Cardiac septum (tissue), 1 donor: ENCODE measurements at regions not wholly inside any gene's neighbourhood (a gene's known extent, or its start where the extent isn't known, plus 50 kb on each side); places are given as distances from the start of the nearest gene placed in this dataset.
"Not testable (repeated sequence)": the region's sequence is repeated elsewhere in the genome, so short reads cannot be mapped to it uniquely, and the experiment has no call there.

Experiments
- DNase-seq: peaks from one replicate; pipeline ENCODE4 v3.0.0-alpha.2; 2020; ENCODE audit warnings: low spot score
- intact Hi-C: fragments of 100-400 bp; cut with DNase I; formaldehyde crosslinking; loops from one replicate; pipeline ENCODE4 v1.14.0; 2022
- donor health status: DM: no; HTN: no; CAD: no.

- intact Hi-C loops, result no loop called here
Observed at GRCh38 chrX:42385730-42386129, 392.2 kb downstream of the PPP1R2C start.

DNA sequence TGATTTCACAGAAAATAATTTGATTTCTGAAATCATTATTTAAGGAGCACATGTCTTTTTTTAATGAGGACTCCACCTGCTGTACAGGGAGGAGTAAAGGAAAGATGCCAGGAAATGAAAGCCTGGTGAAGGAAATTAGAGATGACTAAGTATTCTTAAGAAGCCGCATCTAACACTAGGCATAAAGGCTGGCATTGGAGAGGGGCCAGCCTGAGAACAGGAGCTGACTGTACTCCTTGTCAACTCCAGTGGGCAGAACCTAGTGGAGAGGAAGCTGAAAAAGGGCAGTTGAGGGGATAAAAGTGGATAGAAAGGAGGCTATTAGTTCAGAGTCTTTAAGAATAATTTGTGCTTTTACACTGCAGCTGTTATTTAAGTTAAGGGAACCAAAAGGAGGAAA lies 393.0 kb downstream of the PPP1R2C start:
- DNase-seq, result no peak
- intact Hi-C loops, result no loop called here

More at GRCh38 chrX:42385730-42386129, 392.2 kb downstream of the PPP1R2C start:
- DNase-seq, result no peak

GRCh38 chrX:42378857-42379256 lies 399.1 kb downstream of the PPP1R2C start:
- intact Hi-C loops, result no loop called here
- no peak for DNase-seq

GRCh38 chrX:42375086-42375485 lies 402.9 kb downstream of the PPP1R2C start:
- no peak for DNase-seq
- intact Hi-C loops, result no loop called here

GRCh38 chrX:42366181-42366580 lies 411.8 kb downstream of the PPP1R2C start:
- DNase-seq, result no peak
- intact Hi-C loops, result no loop called here

DNA sequence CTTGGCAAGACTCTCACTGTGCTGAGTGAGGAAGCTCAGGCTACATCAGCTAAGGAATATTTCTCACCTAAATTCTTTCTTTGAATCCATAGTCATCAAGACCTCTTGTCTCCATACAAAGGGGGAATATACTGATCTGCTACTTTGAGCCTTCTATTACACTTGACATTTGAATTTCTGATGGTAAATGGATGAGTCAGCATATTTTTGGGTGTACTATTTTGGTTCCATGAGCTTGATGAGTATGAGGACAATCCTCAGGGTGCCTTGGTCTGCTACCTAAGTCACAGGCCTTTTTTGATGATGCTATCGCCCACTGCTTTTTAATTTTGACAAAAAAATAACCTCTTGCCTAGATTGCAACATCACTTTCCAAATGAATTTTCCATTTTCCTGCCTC lies 415.7 kb downstream of the PPP1R2C start:
- intact Hi-C loops, result no loop called here
- DNase-seq, result no peak

DNA sequence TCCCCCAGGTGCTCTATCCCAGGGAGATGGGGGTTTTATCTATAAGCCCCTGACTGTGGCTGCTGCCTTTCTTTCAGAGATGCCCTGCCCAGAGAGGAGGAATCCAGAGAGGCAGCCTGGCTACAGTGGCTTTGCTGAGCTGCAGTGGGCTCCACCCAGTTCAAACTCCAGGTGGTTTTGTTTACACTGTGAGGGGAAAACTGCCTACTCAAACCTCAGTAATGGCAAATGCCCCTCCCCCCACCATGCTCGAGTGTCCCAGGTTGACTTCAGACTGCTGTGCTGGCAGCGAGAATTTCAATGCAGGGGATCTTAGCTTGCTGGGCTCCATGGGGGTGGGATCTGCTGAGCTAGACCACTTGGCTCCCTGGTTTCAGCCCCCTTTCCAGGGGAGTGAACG lies 419.6 kb upstream of the CASK start:
- DNase-seq, intact Hi-C loops: not testable (repeated sequence)
